Thymus (tissue), 11 donors: ENCODE measurements at regions not wholly inside any gene's neighbourhood (a gene's known extent, or its start where the extent isn't known, plus 50 kb on each side); places are given as distances from the start of the nearest gene placed in this dataset.

ENCODE experiments used
- DNase-seq, 9 donors: peaks; one replicate each; pipeline ENCODE4 v3.0.0-alpha.2; 2013; ENCODE audit warnings: low spot score in 9 of 9, low read depth in 6 of 9, missing footprints in 1 of 9
- H3K27ac ChIP-seq, 2 donors: one replicate each; pipeline ENCODE4 v1.5.1; 2013; ENCODE audit warnings: control low read depth in 1 of 2, low read depth in 1 of 2, low read length in 1 of 2, mild to moderate bottlenecking in 1 of 2, moderate library complexity in 1 of 2
- H3K27me3 ChIP-seq, 2 donors: one replicate each; pipeline ENCODE4 v1.5.1; 2013; ENCODE audit warnings: low read length in 1 of 2; ENCODE audit not compliant: control insufficient read depth in 2 of 2, insufficient read depth in 1 of 2
- H3K36me3 ChIP-seq, 2 donors: one replicate each; pipeline ENCODE4 v1.5.1; 2013; ENCODE audit warnings: low read length in 1 of 2, mild to moderate bottlenecking in 1 of 2, moderate library complexity in 1 of 2; ENCODE audit not compliant: control insufficient read depth in 2 of 2, insufficient read depth in 2 of 2
- H3K4me1 ChIP-seq, 2 donors: one replicate each; pipeline ENCODE4 v1.5.1; 2013; ENCODE audit warnings: low read length in 2 of 2; ENCODE audit not compliant: control insufficient read depth in 2 of 2, insufficient read depth in 2 of 2
- H3K4me3 ChIP-seq, 2 donors: one replicate each; pipeline ENCODE4 v1.5.1; 2013; ENCODE audit warnings: low read length in 2 of 2, control low read depth in 1 of 2, mild to moderate bottlenecking in 1 of 2
- H3K9me3 ChIP-seq, 2 donors: one replicate each; pipeline ENCODE4 v1.5.1; 2013; ENCODE audit warnings: low read length in 1 of 2, mild to moderate bottlenecking in 1 of 2; ENCODE audit not compliant: control insufficient read depth in 2 of 2, insufficient read depth in 1 of 2
- WGBS: extraction: QIAGEN DNeasy Blood & Tissue Kit; methylation state at CpG from one replicate; pipeline ENCODE4 v1.1.7; 2013; 5-methylcytosine and 5-hydroxymethylcytosine counted together
- donor health status: healthy.

DNA sequence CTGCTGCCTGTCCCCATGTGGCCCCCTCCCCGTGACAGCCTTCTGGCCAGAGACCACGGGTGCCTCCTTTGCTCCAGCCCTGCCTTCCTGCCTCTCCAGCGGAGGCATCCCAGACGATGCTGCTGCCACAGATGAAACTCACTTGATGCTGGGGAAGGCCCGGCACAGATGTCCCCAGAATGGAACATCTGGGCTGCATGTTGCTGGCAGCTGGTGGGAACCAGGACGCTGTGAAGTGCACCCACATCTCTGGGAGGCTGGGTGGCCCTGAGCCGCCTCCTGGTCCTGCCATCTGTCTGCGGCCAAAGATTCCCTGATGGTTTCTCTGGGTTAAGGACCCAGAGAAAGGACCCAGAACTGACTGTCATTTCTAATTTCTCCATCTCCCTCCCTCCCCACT is 51.9 kb upstream of the PTPRS start:
- H3K27me3 ChIP-seq: peaks cover 5 to 40% of the 10 kb centered on the region in 2 donors
- 62% methylated on average over 8 of the region's 8 CpGs for WGBS
- no peak overlapping the region for H3K4me3 ChIP-seq
- H3K4me1 ChIP-seq: no peaks in the 10 kb centered on the region
- no peaks in the 10 kb centered on the region for H3K9me3 ChIP-seq
- DNase-seq: no peak
- no peaks in the 10 kb centered on the region for H3K36me3 ChIP-seq
- no peak overlapping the region for H3K27ac ChIP-seq

DNA sequence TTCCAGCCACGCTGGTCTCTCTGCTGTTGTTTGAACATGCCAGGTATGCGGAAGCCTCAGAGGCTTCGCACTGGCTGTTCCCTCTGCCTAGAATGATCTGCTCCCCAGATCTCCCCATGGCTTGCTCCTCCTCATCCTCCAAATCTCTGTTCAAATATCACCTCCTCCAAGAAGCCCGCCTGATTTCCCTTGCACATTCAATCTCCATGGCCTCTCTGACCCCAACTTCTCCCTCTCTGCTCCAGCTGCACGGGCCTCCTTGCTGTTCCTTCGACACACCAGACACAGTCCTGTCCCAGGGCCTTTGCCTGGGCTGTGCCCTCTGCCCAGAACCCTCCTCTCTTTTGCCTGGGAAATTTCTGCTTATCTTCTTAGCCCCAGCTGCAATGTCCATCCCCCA is 52.5 kb upstream of the PTPRS start:
- H3K4me3 ChIP-seq: no peak overlapping the region
- H3K4me1 ChIP-seq: no peaks in the 10 kb centered on the region
- no peak overlapping the region for H3K27ac ChIP-seq
- DNase-seq: no peak
- H3K27me3 ChIP-seq: peaks cover 5 to 46% of the 10 kb centered on the region in 2 donors
- H3K9me3 ChIP-seq: no peaks in the 10 kb centered on the region
- no peaks in the 10 kb centered on the region for H3K36me3 ChIP-seq
- 80% methylated on average over 6 of the region's 6 CpGs for WGBS

GRCh38 chr19:5394551-5395505 is 54.2 kb upstream of the PTPRS start:
- H3K27ac ChIP-seq: no peak overlapping the region
- H3K4me1 ChIP-seq: no peaks in the 10 kb centered on the region
- WGBS: 22% methylated on average over 43 of the region's 43 CpGs
- H3K27me3 ChIP-seq: peaks cover 5 to 46% of the 10 kb centered on the region in 2 donors
- DNase-seq: no peak
- H3K9me3 ChIP-seq: no peaks in the 10 kb centered on the region
- H3K4me3 ChIP-seq: no peak overlapping the region
- H3K36me3 ChIP-seq: no peaks in the 10 kb centered on the region

- Histone ChIP-seq H3K27me3 (peaks cover 5 to 46% of the 10 kb centered on the region in 2 donors), H3K9me3 (no peaks in the 10 kb centered on the region), H3K36me3 (no peaks in the 10 kb centered on the region), H3K4me3 (no peak overlapping the region), H3K27ac (no peak overlapping the region), H3K4me1 (no peaks in the 10 kb centered on the region)
- WGBS: 42% methylated on average over 11 of the region's 11 CpGs
- no peak for DNase-seq
Observed at GRCh38 chr19:5395556-5395955, 54.9 kb upstream of the PTPRS start.

DNA sequence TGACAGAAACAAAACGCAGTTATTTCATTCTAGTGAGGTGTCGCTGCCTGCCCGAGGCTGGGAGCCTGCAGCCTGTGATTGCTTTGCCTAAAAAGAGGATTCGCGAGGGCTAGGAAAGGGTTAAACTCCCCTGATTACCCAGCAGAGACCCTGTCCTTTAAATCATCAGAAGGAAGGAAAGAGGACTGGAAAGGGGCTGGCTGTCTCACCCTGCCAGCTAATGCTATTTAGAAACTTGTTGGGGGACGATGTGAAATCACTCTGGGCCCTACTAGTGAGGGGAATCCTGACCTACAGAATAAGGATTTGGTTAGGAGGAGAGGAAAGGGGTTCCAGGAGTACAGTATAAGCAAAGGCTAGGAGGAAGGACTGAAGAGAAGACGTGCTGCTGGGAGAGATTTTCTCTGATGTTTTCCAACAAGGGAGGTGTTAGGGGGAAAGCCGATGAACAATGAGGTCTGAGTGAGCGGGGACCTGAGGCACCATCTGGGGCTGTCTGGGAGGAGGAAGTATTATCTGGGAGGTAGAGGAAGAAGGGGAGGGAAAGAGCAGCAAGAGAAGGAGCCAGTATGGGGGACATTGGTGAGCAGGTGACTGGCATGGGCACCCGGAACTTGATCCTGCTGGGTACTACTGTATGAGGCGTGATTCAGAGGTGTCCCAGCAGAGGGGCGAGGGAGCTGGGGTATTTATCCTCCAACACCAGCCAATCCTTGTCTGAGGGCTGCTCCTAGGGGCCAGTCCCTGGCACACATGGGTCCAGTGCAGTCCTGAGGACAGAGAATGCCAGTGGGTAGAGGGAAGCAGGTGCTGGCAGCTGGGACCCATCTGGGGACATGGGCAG is 55.7 kb upstream of the PTPRS start:
- Histone ChIP-seq H3K9me3 (no peaks in the 10 kb centered on the region), H3K27me3 (peaks cover 5 to 46% of the 10 kb centered on the region in 2 donors), H3K36me3 (no peaks in the 10 kb centered on the region), H3K27ac (no peak overlapping the region), H3K4me1 (no peaks in the 10 kb centered on the region), H3K4me3 (no peak overlapping the region)
- DNase-seq: no peak
- WGBS: 15% methylated on average over 12 of the region's 12 CpGs

DNA sequence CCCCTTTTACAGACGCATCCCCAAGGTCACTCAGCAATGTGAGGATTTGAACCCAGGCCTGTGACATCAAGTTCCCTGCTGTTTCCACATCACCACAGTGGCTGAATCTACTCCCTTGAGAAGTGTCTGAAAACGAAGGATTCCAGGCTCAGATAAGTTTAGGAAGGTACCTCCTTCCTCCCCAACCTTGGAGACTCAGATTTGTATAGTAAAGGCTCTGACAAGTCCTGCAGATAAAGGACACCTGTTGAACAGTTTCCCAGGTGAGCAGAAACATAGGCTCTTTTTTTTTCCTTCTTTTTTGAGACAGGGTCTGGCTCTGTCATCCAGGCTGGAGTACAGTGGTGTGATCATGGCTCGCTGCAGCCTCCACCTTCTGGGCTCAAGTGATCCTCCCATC is 56.4 kb upstream of the PTPRS start:
- no peak overlapping the region for H3K27ac ChIP-seq
- no peaks in the 10 kb centered on the region for H3K4me1 ChIP-seq
- no peak for DNase-seq
- no peak overlapping the region for H3K4me3 ChIP-seq
- H3K36me3 ChIP-seq: no peaks in the 10 kb centered on the region
- H3K9me3 ChIP-seq: no peaks in the 10 kb centered on the region
- 75% methylated on average over 3 of the region's 3 CpGs for WGBS
- H3K27me3 ChIP-seq: peaks cover 5 to 46% of the 10 kb centered on the region in 2 donors

DNA sequence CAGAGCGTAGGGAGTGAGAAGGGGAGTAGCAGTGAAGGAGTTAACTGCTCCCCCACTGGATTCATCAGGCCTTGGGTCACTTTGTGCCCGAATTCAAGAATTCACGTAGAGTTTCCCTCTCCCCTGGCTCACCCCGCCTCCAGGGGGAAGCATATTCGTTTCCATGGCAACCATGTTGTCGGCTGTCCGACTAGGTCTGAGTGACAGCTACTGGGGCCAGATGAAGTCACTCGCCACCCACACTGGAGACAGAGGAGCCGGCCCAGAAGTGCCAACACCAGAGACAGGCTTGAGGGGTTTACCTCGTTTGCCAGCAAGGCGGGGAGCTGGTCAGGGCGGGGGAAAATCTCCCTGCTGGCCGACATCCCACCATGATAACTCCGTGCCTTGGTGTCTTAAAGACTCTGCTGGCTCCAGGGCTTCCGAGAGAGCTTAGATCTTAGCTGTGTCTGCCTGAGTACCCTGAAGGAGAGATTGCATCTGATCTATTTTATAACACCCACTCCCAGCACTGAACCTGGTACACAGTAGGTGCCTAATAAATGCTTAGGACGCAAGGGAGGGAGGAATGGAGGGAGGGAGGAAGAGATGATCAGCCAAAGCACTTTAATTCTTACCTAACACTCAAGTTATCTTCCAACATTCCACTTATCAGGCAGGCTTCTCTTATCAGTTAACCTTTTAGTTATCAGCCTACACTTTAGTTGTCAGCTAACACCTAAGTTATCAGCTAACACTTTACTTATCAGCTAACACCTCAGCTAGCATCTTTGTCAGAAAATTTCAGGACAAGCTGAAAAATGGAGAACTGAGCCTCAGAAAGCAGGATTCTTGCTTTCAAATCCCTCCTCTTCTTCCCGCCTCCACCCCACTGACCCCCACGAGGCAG is 57.2 kb upstream of the ZNRF4 start:
- DNase-seq: no peak
- Histone ChIP-seq H3K36me3 (no peaks in the 10 kb centered on the region), H3K27me3 (peaks cover 5 to 41% of the 10 kb centered on the region in 2 donors), H3K27ac (no peak overlapping the region), H3K4me3 (no peak overlapping the region), H3K4me1 (no peaks in the 10 kb centered on the region), H3K9me3 (no peaks in the 10 kb centered on the region)
- 17% methylated on average over 18 of the region's 18 CpGs for WGBS

GRCh38 chr19:5398693-5399057 is 56.5 kb upstream of the ZNRF4 start:
- DNase-seq: no peak
- no peaks in the 10 kb centered on the region for H3K9me3 ChIP-seq
- peaks cover 5 to 39% of the 10 kb centered on the region in 2 donors for H3K27me3 ChIP-seq
- H3K4me3 ChIP-seq: no peak overlapping the region
- H3K36me3 ChIP-seq: no peaks in the 10 kb centered on the region
- 89% methylated on average over 3 of the region's 3 CpGs for WGBS
- no peak overlapping the region for H3K27ac ChIP-seq
- H3K4me1 ChIP-seq: no peaks in the 10 kb centered on the region
